ENCODE measurements at regions not wholly inside any gene's neighbourhood (a gene's known extent, or its start where the extent isn't known, plus 50 kb on each side); places are given as distances from the start of the nearest gene placed in this dataset.

DNA sequence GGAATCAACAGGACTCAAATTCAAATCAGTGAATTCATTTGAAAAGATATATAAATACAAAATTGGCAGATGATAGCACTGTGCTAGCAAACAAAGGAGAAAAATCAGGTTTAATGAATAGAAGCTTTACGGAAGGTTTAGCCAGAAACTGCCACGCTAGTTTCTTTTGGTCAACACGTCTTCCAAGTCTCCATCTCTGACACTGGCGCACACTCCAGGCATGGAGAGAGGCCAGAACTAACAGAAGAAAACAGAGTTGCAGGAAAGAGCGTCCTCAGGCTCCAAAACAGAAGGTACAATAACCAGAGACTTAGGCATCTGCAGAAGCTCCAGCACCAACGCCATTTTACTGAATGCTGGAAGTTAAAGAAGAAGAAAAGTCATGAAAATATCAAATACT is 497.3 kb upstream of the FRG1 start:
- in situ Hi-C loops (cut with MboI; ENCODE audit: low sequenced_read_pairs): no loop called here
- ChIA-PET POLR2A (ENCODE audit: unreplicated experiment) (no interaction called here), CTCF (no interaction called here)
- TF ChIP-seq NFE2L2 (IDR thresholded peaks at IDR 0.05; ENCODE audit: low read depth, low read length): no peak
- TF ChIP-seq MAFK (IDR thresholded peaks at IDR 0.05; ENCODE audit: low read depth, low read length): no peak
- no peak for TF ChIP-seq CEBPB (IDR thresholded peaks at IDR 0.05; ENCODE audit: low read depth, low read length)
- TF ChIP-seq MAZ (IDR thresholded peaks at IDR 0.05; ENCODE audit: borderline replicate concordance, low read depth, low read length): no peak
- Histone ChIP-seq H2BK20ac (ENCODE audit: low read depth, low read length) (no peak overlapping the region), H3K27ac (ENCODE audit: insufficient read depth, low read length) (no peak overlapping the region), H3K4ac (ENCODE audit: low read depth, low read length) (no peak overlapping the region), H4K91ac (ENCODE audit: insufficient read depth, low read depth, low read length) (no peak overlapping the region), H3K56ac (ENCODE audit: extremely low read depth, insufficient read depth, low read length) (no peak overlapping the region), H2BK5ac (ENCODE audit: low read depth, low read length, poor library complexity, severe bottlenecking) (no peak overlapping the region), H3K23ac (ENCODE audit: low read depth, low read length) (no peak overlapping the region), H4K20me1 (ENCODE audit: insufficient read depth, low read length) (no peaks in the 10 kb centered on the region), H2AK5ac (ENCODE audit: low read depth, low read length) (no peak overlapping the region), H3K4me2 (ENCODE audit: low read depth, low read length) (no peak overlapping the region), H3K9me3 (ENCODE audit: control insufficient read depth, insufficient read depth, low read length) (peaks cover 8% of the 10 kb centered on the region), H3K4me1 (ENCODE audit: control insufficient read depth, insufficient read depth, low read length) (no peaks in the 10 kb centered on the region), H3K27me3 (ENCODE audit: control insufficient read depth, insufficient read depth, low read length) (no peaks in the 10 kb centered on the region), H3K18ac (ENCODE audit: low read depth, low read length) (no peak overlapping the region), H3K9me1 (ENCODE audit: insufficient read depth, low read length) (no peaks in the 10 kb centered on the region), H2BK15ac (ENCODE audit: low read depth, low read length) (no peak overlapping the region), H3K79me1 (ENCODE audit: low read depth in 1 of 2, low read length in 2 of 2) (no peaks in the 10 kb centered on the region), H3K9ac (ENCODE audit: low read depth, low read length) (no peak overlapping the region), H2AFZ (replicated peaks; ENCODE audit: low read length, poor library complexity) (no peak overlapping the region), H3K4me3 (ENCODE audit: insufficient read depth, low read depth, low read length) (no peak overlapping the region), H3K36me3 (ENCODE audit: control insufficient read depth, insufficient read depth, low read length) (no peaks in the 10 kb centered on the region), H3K14ac (replicated peaks; ENCODE audit: low read depth, low read length) (no peak overlapping the region), H4K5ac (ENCODE audit: low read depth, low read length) (no peak overlapping the region), H2BK120ac (ENCODE audit: low read depth, low read length) (no peak overlapping the region), H4K8ac (ENCODE audit: low read depth in 2 of 2, low read length in 2 of 2) (no peak overlapping the region), H2AK9ac (replicated peaks; ENCODE audit: low read depth, low read length, poor library complexity) (no peak overlapping the region)
- no CpG with 5 or more reads among the region's 6 CpGs for WGBS, 2 experiments (ENCODE audit: extremely low coverage in 2 of 2, insufficient read length in 1 of 2)
- DNase-seq (no peak), ATAC-seq (ENCODE audit: low read depth) (no peak)
- no TSS peak for BruUV-seq (replicated peaks)
- dilution Hi-C loops (cut with HindIII; ENCODE audit: low sequenced_read_pairs, unreplicated experiment): no loop called here
- intact Hi-C loops (cut with micrococcal nuclease): no loop called here

Measured in IMR-90 (cell line).